ENCODE measurements at regions not wholly inside any gene's neighbourhood (a gene's known extent, or its start where the extent isn't known, plus 50 kb on each side); places are given as distances from the start of the nearest gene placed in this dataset.
"Not testable (repeated sequence)": the region's sequence is repeated elsewhere in the genome, so short reads cannot be mapped to it uniquely, and the experiment has no call there.

- H3K4me3 ChIP-seq (ENCODE audit: low read depth, low read length), result not testable (repeated sequence)
Measured at GRCh38 chr6:4725136-4725760, 51.0 kb upstream of the CDYL start.

- not testable (repeated sequence) for H3K4me3 ChIP-seq (ENCODE audit: low read depth, low read length)
Measured at GRCh38 chr6:4724727-4725126, 51.5 kb upstream of the CDYL start.

- H3K4me3 ChIP-seq (ENCODE audit: low read depth, low read length), result no peak overlapping the region
Measured at GRCh38 chr6:4723383-4723782, 52.8 kb upstream of the CDYL start.

- not testable (repeated sequence) for H3K4me3 ChIP-seq (ENCODE audit: low read depth, low read length)
Measured at GRCh38 chr6:4721368-4721767, 54.8 kb upstream of the CDYL start.

- H3K4me3 ChIP-seq (ENCODE audit: low read depth, low read length), result no peak overlapping the region
Measured at GRCh38 chr6:4719491-4719890, 56.7 kb upstream of the CDYL start.

- H3K4me3 ChIP-seq (ENCODE audit: low read depth, low read length), result no peak overlapping the region
Measured at GRCh38 chr6:4717856-4718255, 58.3 kb upstream of the CDYL start.

- H3K4me3 ChIP-seq (ENCODE audit: low read depth, low read length), result no peak overlapping the region
Measured at GRCh38 chr6:4717124-4717523, 59.1 kb upstream of the CDYL start.

GRCh38 chr6:4714961-4715501 is 61.2 kb upstream of the CDYL start:
- H3K4me3 ChIP-seq (ENCODE audit: low read depth, low read length), result no peak overlapping the region

GRCh38 chr6:4712291-4712690 is 63.9 kb upstream of the CDYL start:
- H3K4me3 ChIP-seq (ENCODE audit: low read depth, low read length), result no peak overlapping the region

- H3K4me3 ChIP-seq (ENCODE audit: low read depth, low read length), result no peak overlapping the region
Measured at GRCh38 chr6:4707011-4707410, 69.2 kb upstream of the CDYL start.

GRCh38 chr6:4705809-4706208 is 70.4 kb upstream of the CDYL start:
- H3K4me3 ChIP-seq (ENCODE audit: low read depth, low read length), result no peak overlapping the region

GRCh38 chr6:4703382-4703781 is 72.8 kb upstream of the CDYL start:
- no peak overlapping the region for H3K4me3 ChIP-seq (ENCODE audit: low read depth, low read length)

GRCh38 chr6:4698901-4699659 is 77.1 kb upstream of the CDYL start:
- H3K4me3 ChIP-seq (ENCODE audit: low read depth, low read length), result no peak overlapping the region

GRCh38 chr6:4693173-4693970 is 82.8 kb upstream of the CDYL start:
- H3K4me3 ChIP-seq (ENCODE audit: low read depth, low read length), result no peak overlapping the region

GRCh38 chr6:4692664-4693063 is 83.5 kb upstream of the CDYL start:
- H3K4me3 ChIP-seq (ENCODE audit: low read depth, low read length), result no peak overlapping the region

- H3K4me3 ChIP-seq (ENCODE audit: low read depth, low read length), result no peak overlapping the region
Measured at GRCh38 chr6:4687989-4688947, 87.9 kb upstream of the CDYL start.

GRCh38 chr6:4687656-4687988 is 88.6 kb upstream of the CDYL start:
- H3K4me3 ChIP-seq (ENCODE audit: low read depth, low read length), result no peak overlapping the region

GRCh38 chr6:4682431-4683097 is 93.6 kb upstream of the CDYL start:
- H3K4me3 ChIP-seq (ENCODE audit: low read depth, low read length), result no peak overlapping the region

- no peak overlapping the region for H3K4me3 ChIP-seq (ENCODE audit: low read depth, low read length)
Measured at GRCh38 chr6:4678506-4679300, 97.5 kb upstream of the CDYL start.
